NCI-H1092 (cell line): ENCODE measurements at regions not wholly inside any gene's neighbourhood (a gene's known extent, or its start where the extent isn't known, plus 50 kb on each side); places are given as distances from the start of the nearest gene placed in this dataset.

Experiments
- DNase-seq: peaks from one replicate; lab custom pipeline; 2025; lab: John Stamatoyannopoulos, UW

DNA sequence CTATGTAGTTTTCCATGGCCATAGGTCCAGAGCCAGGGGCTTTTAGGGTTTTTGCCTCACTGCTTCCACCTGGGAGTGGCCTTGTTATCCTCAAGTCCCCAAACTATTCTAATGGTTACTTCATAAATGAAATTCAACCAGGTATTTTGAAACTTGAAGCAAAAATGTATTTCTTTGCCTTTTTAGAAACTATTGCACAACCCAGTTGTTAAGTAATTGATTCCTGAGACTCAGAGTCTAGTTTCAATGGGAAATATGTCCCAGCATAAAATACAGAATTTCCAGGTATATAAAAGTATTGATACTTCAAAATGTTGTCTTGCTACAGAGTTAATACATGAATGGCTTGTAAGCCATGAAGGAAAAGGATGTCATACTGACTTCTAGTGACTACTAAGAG is 456.2 kb upstream of the DAB2 start:
- no peak for DNase-seq

GRCh38 chr5:39877479-39877878 is 452.7 kb upstream of the DAB2 start:
- DNase-seq, result no peak

GRCh38 chr5:39876146-39876545 is 451.4 kb upstream of the DAB2 start:
- DNase-seq, result no peak

GRCh38 chr5:39870137-39870536 is 445.4 kb upstream of the DAB2 start:
- no peak for DNase-seq

DNA sequence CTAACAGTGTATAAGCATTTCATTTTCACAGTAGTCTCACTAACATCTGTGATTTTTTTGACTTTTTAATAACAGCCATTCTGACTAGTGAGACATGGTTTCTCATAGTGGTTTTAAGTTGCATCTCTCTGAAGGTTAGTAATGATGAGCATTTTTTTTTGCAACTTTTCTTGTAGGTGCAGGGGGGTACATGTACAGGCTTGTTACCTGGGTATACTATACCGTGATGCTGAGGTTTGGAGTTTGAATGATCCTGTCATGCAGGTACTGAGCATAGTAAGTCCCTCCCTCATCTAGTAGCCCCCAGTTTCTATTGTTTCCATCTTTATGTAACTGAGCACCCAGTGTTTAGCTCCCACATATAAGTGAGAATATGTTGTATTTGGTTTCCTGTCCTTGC is 444.6 kb upstream of the DAB2 start:
- no peak for DNase-seq

DNA sequence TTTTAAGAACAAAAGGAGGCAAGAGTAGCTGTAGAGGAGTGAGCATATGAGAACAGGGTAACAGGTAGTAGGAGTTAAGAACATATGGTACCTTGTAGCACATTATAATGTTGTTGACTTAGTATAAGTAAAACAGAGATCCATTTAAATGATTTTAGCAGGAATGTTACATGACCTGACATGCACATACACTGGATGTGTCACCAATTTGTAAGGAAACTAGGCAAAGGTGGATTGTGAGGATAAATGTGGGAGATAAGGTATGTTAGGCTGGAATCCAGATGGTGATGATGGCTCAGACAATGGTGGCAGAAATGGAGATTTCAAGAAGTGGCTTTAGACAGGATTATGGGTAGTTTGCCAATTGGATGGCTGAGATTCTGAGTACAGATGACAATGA is 443.1 kb upstream of the DAB2 start:
- DNase-seq, result no peak

DNA sequence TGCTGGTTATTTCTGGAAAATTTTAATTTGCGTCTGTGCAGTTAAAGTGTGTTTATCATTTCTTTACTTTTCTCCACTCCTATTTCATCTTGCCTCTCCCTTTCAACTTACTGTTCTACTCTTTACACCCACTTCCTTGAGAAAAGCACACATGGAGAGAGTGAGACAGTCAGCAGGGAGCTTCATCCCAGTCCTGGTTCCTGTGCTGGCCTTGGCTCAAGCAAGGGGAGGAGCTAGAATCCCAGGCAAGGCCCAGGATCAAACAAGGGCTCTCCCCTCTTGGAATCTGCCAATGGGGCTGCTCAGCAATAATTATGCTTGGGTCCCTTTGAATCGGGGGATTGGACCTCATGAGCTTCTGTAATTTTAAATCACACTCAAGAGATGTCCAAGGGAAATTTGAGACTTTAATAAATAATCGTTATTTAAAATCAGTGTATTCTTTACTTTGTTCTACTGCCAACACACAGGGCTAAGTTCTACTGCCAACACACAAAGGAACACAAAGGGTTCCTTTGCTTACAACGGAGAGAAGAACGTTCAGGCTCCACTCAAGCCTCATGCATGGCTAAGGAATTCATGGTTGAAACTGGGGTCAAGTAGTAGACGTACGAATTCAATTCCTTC is 439.3 kb upstream of the DAB2 start:
- DNase-seq, result no peak

GRCh38 chr5:39857041-39857440 is 432.3 kb upstream of the DAB2 start:
- no peak for DNase-seq

- no peak for DNase-seq
These were observed 430.1 kb upstream of the DAB2 start for GRCh38 chr5:39854771-39855410.

GRCh38 chr5:39850291-39850690 is 425.5 kb upstream of the DAB2 start:
- no peak for DNase-seq

GRCh38 chr5:39846144-39846543 is 421.4 kb upstream of the DAB2 start:
- no peak for DNase-seq

- DNase-seq, result no peak
These were observed 419.0 kb upstream of the DAB2 start for GRCh38 chr5:39843767-39844166.

DNA sequence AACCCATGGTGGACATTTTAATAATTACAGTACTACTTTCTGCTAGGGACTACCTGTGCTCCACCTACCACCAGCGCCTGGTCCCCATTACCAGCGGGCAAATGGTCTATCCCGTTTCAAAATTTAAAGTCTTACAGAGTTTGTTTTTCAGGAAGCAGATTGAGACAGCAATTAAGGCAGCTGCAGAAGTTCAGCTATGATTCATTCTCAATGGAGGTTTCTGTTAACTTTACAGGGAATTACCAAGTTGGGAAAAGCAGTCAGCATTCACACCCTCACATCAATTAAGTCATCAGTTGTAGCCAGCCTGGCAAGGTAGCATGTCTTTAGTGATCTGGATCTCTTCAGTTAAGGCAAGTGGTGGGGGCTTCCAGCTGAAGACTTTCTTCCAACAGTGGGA is 410.6 kb upstream of the DAB2 start:
- DNase-seq, result no peak

- DNase-seq, result no peak
These were observed 404.7 kb upstream of the DAB2 start for GRCh38 chr5:39829441-39829840.

GRCh38 chr5:39826051-39826450 is 401.3 kb upstream of the DAB2 start:
- no peak for DNase-seq

DNA sequence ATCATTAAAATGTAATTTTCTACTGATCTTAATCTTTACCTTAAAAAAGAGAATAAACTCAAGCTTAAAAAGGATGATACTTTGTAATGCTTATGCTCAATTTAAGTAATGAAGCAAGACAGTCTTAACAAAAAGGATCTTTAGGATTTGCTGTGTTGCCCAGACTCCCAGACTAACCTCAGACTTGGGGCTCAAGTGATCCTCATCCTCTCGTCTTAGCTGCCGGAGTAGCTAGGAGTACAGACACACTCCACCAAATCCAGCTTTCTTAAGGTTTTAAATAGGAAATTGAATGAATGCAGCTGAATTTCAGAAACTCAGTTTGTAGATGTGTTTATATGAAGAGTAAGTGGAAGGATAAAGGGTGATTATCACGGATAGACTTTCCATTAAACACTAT is 400.5 kb upstream of the DAB2 start:
- no peak for DNase-seq

DNA sequence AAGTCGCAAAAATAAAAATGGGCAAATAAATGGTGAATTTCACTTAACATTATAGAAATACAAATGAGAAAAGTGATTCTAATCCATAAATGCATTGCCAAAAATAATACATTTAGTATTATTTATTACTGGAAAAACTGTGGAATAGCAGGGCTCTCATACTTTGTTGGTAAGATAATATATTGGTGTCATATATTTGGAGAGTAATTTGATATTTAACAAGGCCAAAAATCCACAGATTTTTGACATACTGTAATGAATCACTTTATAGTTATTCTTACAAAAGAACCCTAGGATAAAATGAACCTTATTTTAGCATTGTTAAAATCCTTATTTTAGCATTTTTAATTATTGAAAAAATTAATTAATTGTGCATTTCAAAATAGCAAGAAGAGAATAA is 397.2 kb upstream of the DAB2 start:
- no peak for DNase-seq

GRCh38 chr5:39816866-39817265 is 392.1 kb upstream of the DAB2 start:
- DNase-seq, result no peak

- no peak for DNase-seq
These were observed 391.5 kb upstream of the DAB2 start for GRCh38 chr5:39816156-39816845.

DNA sequence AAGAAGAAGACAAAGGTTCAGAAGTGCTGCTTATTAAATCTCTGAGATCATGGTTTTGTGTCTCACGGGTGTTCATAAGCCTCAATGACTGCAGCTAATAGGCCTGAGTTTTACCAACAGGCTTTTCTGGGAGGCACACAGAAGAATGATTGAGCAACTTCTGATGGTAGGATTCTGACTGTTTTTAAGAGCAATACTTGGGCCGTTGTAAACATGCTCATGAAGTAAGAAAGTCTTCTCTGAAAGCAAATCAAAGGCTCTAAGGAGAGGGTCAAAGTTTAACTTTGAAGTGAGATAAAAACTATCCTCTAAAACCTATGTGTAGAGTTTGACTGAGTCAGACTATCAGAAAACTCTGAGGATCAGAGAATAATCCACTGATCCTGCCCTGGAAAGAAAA is 390.9 kb upstream of the DAB2 start:
- DNase-seq, result no peak

DNA sequence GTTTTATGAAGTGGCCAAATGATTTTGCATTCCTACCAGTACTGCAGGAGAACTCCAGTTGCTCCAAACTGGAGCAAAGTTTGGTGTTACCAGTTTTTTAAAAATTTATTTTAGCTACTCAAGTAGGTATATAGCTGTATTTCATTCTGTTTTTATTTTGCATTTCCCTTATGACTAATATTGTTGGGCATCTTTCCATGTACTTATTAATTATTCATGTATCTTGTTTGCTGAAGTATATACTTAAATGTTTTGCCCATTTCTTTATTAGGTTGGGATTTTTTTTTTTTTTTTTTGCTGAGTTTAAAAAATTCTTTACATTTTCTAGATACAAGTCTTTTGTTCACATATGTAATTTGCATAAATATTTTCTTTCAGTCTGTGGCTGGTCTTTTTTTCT is 386.6 kb upstream of the DAB2 start:
- no peak for DNase-seq

DNA sequence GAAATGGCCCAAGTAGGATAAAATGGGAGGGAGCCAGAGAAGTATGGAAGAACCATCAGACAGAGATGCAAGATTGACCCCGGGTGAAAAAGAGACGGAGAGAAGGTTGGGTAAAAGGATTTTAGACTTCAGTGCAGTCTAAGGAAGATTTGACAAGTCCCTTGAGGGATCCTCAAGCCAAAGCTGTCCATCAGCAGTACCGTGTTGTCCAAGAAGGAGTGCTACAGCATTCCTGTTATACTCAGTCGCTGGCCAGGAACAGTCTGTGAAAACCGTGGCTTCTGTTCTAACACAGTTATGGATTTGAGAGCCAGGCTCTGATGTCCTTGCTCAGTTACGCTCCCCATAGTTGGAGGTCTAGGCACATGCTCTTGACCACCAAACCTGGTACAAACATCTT is 383.9 kb upstream of the DAB2 start:
- no peak for DNase-seq

GRCh38 chr5:39801306-39801705 is 376.5 kb upstream of the DAB2 start:
- DNase-seq, result no peak
